Naive thymus-derived CD4-positive, alpha-beta T cell (primary cell): ENCODE measurements at regions not wholly inside any gene's neighbourhood (a gene's known extent, or its start where the extent isn't known, plus 50 kb on each side); places are given as distances from the start of the nearest gene placed in this dataset.

Source experiments
- ATAC-seq: fragments of 150-1000 bp; cut with Tn5 transposase; 2 replicates; pipeline ENCODE4 v1.10.0; 2021; ENCODE audit warnings: mild to moderate bottlenecking, moderate library complexity
- CTCF ChIA-PET: fragments of 350-600 bp; sonication (Branson Sonifier 250); formaldehyde crosslinking; loops from one replicate; lab custom pipeline; 2021; ENCODE audit warnings: antibody characterized with exemption; lab: Charles Lee
- POLR2A ChIA-PET: fragments of 350-600 bp; sonication (Branson Sonifier 250); formaldehyde crosslinking; loops from one replicate; lab custom pipeline; 2021; ENCODE audit warnings: antibody characterized with exemption, inconsistent platforms; lab: Charles Lee
- DNase-seq, 9 donors: peaks; one replicate each; pipeline versions ENCODE4 v3.0.0 to v3.0.0-alpha.2; 2020 to 2022; ENCODE audit warnings: mixed read lengths in 1 of 9
- H3K27ac ChIP-seq: one replicate; pipeline ENCODE4 v1.7.0; 2013; ENCODE audit warnings: mild to moderate bottlenecking, low read depth, low read length, moderate library complexity
- H3K27me3 ChIP-seq, 2 donors: one replicate each; pipeline ENCODE4 v1.7.0; 2013; ENCODE audit warnings: low read length in 2 of 2, mild to moderate bottlenecking in 2 of 2, moderate library complexity in 2 of 2; ENCODE audit not compliant: control insufficient read depth in 2 of 2, insufficient read depth in 2 of 2
- H3K36me3 ChIP-seq, 3 experiments: 1 replicate in 2 of 3; 2 replicates in 1 of 3; pipeline ENCODE4 v1.7.0; 2013; ENCODE audit warnings: low read length in 3 of 3, mild to moderate bottlenecking in 3 of 3, moderate library complexity in 1 of 3; ENCODE audit not compliant: insufficient read depth in 3 of 3, control insufficient read depth in 2 of 3
- H3K4me1 ChIP-seq, 2 donors: one replicate each; pipeline ENCODE4 v1.7.0; 2013; ENCODE audit warnings: low read length in 2 of 2, mild to moderate bottlenecking in 2 of 2, moderate library complexity in 1 of 2; ENCODE audit not compliant: control insufficient read depth in 2 of 2, insufficient read depth in 2 of 2
- H3K4me3 ChIP-seq: 2 replicates; pipeline ENCODE4 v1.7.0; 2013; ENCODE audit warnings: mild to moderate bottlenecking, low read length
- H3K9me3 ChIP-seq, 3 experiments: 1 replicate in 2 of 3; 2 replicates in 1 of 3; pipeline ENCODE4 v1.7.0; 2013; ENCODE audit warnings: low read length in 3 of 3; ENCODE audit not compliant: control insufficient read depth in 2 of 3
- H3K27ac Mint-ChIP-seq, 9 donors: one replicate each; pipeline ENCODE4 v1.8.0; 2020 to 2022; ENCODE audit warnings: mixed read lengths in 9 of 9, mild to moderate bottlenecking in 8 of 9, moderate library complexity in 5 of 9, inconsistent platforms in 2 of 9
- H3K27me3 Mint-ChIP-seq, 5 donors: one replicate each; pipeline ENCODE4 v1.8.0; 2021 to 2022; ENCODE audit warnings: mixed read lengths in 5 of 5, mild to moderate bottlenecking in 1 of 5
- H3K36me3 Mint-ChIP-seq, 5 donors: one replicate each; pipeline ENCODE4 v1.8.0; 2020 to 2022; ENCODE audit warnings: mixed read lengths in 5 of 5, mild to moderate bottlenecking in 3 of 5, inconsistent platforms in 1 of 5
- H3K4me1 Mint-ChIP-seq, 7 donors: one replicate each; pipeline ENCODE4 v1.8.0; 2020 to 2022; ENCODE audit warnings: mixed read lengths in 7 of 7, mild to moderate bottlenecking in 3 of 7, inconsistent platforms in 1 of 7
- H3K4me3 Mint-ChIP-seq, 10 donors: one replicate each; pipeline ENCODE4 v1.8.0; 2020 to 2022; ENCODE audit warnings: mild to moderate bottlenecking in 10 of 10, mixed read lengths in 10 of 10, moderate library complexity in 6 of 10, inconsistent platforms in 2 of 10
- H3K9me3 Mint-ChIP-seq, 11 donors: one replicate each; pipeline ENCODE4 v1.8.0; 2020 to 2022; ENCODE audit warnings: mixed read lengths in 11 of 11, mild to moderate bottlenecking in 4 of 11, inconsistent platforms in 1 of 11, moderate library complexity in 1 of 11
- intact Hi-C, 2 donors: fragments of 100-400 bp; cut with micrococcal nuclease; formaldehyde crosslinking; loops; one replicate each; pipeline ENCODE4 v1.15.1; 2023

GRCh38 chr9:91494751-91495150 lies 71.1 kb upstream of the NFIL3 start:
- Histone ChIP-seq H3K4me1 (no peaks in the 10 kb centered on the region), H3K27me3 (no peaks in the 10 kb centered on the region), H3K9me3 (no peaks in the 10 kb centered on the region), H3K36me3 (no peaks in the 10 kb centered on the region), H3K4me3 (no peak overlapping the region), H3K27ac (no peak overlapping the region)
- Mint-ChIP-seq H3K9me3 (peaks cover 0 to 9% (median 0%) of the 10 kb centered on the region in 11 donors), H3K4me1 (peaks cover 0 to 3% (median 0%) of the 10 kb centered on the region in 7 donors), H3K27ac (no peak overlapping the region), H3K27me3 (peaks cover 10 to 35% (median 27%) of the 10 kb centered on the region in 5 donors), H3K4me3 (no peak overlapping the region), H3K36me3 (no peaks in the 10 kb centered on the region)
- DNase-seq (no peak), ATAC-seq (no peak)
- POLR2A ChIA-PET: no interaction called here
- CTCF ChIA-PET: no interaction called here
- intact Hi-C loops: no loop called here

GRCh38 chr9:91492237-91492636 lies 68.6 kb upstream of the NFIL3 start:
- Mint-ChIP-seq H3K4me1 (peaks cover 0 to 5% (median 0%) of the 10 kb centered on the region in 7 donors), H3K9me3 (peaks cover 0 to 9% (median 0%) of the 10 kb centered on the region in 11 donors), H3K4me3 (no peak overlapping the region), H3K27me3 (peaks cover 17 to 45% (median 37%) of the 10 kb centered on the region in 5 donors), H3K36me3 (no peaks in the 10 kb centered on the region), H3K27ac (no peak overlapping the region)
- ChIA-PET POLR2A (no interaction called here), CTCF (no interaction called here)
- intact Hi-C loops: no loop called here
- ATAC-seq (no peak), DNase-seq (no peak)
- Histone ChIP-seq H3K4me1 (no peaks in the 10 kb centered on the region), H3K4me3 (no peak overlapping the region), H3K36me3 (no peaks in the 10 kb centered on the region), H3K9me3 (no peaks in the 10 kb centered on the region), H3K27me3 (no peaks in the 10 kb centered on the region), H3K27ac (no peak overlapping the region)

GRCh38 chr9:91491624-91492023 lies 68.0 kb upstream of the NFIL3 start:
- intact Hi-C loops: no loop called here
- H3K4me3 ChIP-seq: no peak overlapping the region
- DNase-seq (no peak), ATAC-seq (no peak)
- no peaks in the 10 kb centered on the region for H3K36me3 Mint-ChIP-seq
- no peaks in the 10 kb centered on the region for H3K36me3 ChIP-seq
- H3K4me1 ChIP-seq: no peaks in the 10 kb centered on the region
- no peak overlapping the region for H3K4me3 Mint-ChIP-seq
- H3K9me3 Mint-ChIP-seq: peaks cover 0 to 9% (median 0%) of the 10 kb centered on the region in 11 donors
- H3K4me1 Mint-ChIP-seq: peaks cover 0 to 5% (median 0%) of the 10 kb centered on the region in 7 donors
- peaks cover 17 to 41% (median 37%) of the 10 kb centered on the region in 5 donors for H3K27me3 Mint-ChIP-seq
- POLR2A ChIA-PET: no interaction called here
- no peaks in the 10 kb centered on the region for H3K27me3 ChIP-seq
- no peak overlapping the region for H3K27ac Mint-ChIP-seq
- no peak overlapping the region for H3K27ac ChIP-seq
- CTCF ChIA-PET: no interaction called here
- H3K9me3 ChIP-seq: no peaks in the 10 kb centered on the region

GRCh38 chr9:91489361-91489899 lies 65.8 kb upstream of the NFIL3 start:
- H3K9me3 Mint-ChIP-seq: peaks cover 0 to 4% (median 0%) of the 10 kb centered on the region in 11 donors
- ATAC-seq: no peak

GRCh38 chr9:91488341-91488740 lies 64.7 kb upstream of the NFIL3 start:
- peaks cover 0 to 5% (median 0%) of the 10 kb centered on the region in 7 donors for H3K4me1 Mint-ChIP-seq
- H3K9me3 Mint-ChIP-seq: peaks cover 0 to 3% (median 0%) of the 10 kb centered on the region in 11 donors
- H3K4me3 Mint-ChIP-seq: no peak overlapping the region
- H3K4me3 ChIP-seq: no peak overlapping the region
- no peaks in the 10 kb centered on the region for H3K27me3 ChIP-seq
- no peaks in the 10 kb centered on the region for H3K9me3 ChIP-seq
- DNase-seq: no peak
- H3K27ac Mint-ChIP-seq: no peak overlapping the region
- H3K4me1 ChIP-seq: no peaks in the 10 kb centered on the region
- no peaks in the 10 kb centered on the region for H3K36me3 ChIP-seq
- CTCF ChIA-PET: no interaction called here
- peaks cover 18 to 33% (median 25%) of the 10 kb centered on the region in 5 donors for H3K27me3 Mint-ChIP-seq
- intact Hi-C loops: no loop called here
- POLR2A ChIA-PET: no interaction called here
- ATAC-seq: no peak
- H3K36me3 Mint-ChIP-seq: no peaks in the 10 kb centered on the region
- no peak overlapping the region for H3K27ac ChIP-seq

More at GRCh38 chr9:91489361-91489899, 65.8 kb upstream of the NFIL3 start:
- intact Hi-C loops: no loop called here
- no peaks in the 10 kb centered on the region for H3K36me3 ChIP-seq
- H3K9me3 ChIP-seq: no peaks in the 10 kb centered on the region
- Mint-ChIP-seq H3K36me3 (no peaks in the 10 kb centered on the region), H3K27me3 (peaks cover 16 to 30% (median 28%) of the 10 kb centered on the region in 5 donors), H3K4me3 (no peak overlapping the region), H3K4me1 (peaks cover 0 to 5% (median 0%) of the 10 kb centered on the region in 7 donors), H3K27ac (no peak overlapping the region)
- no peak overlapping the region for H3K27ac ChIP-seq
- H3K4me1 ChIP-seq: no peaks in the 10 kb centered on the region
- H3K27me3 ChIP-seq: no peaks in the 10 kb centered on the region
- DNase-seq: no peak
- ChIA-PET CTCF (no interaction called here), POLR2A (no interaction called here)
- H3K4me3 ChIP-seq: no peak overlapping the region

- no peaks in the 10 kb centered on the region for H3K36me3 ChIP-seq
- Mint-ChIP-seq H3K4me3 (no peak overlapping the region), H3K9me3 (peaks cover 0 to 3% (median 0%) of the 10 kb centered on the region in 11 donors), H3K27ac (no peak overlapping the region), H3K36me3 (no peaks in the 10 kb centered on the region), H3K27me3 (peaks cover 18 to 29% (median 23%) of the 10 kb centered on the region in 5 donors), H3K4me1 (peaks cover 0 to 5% (median 0%) of the 10 kb centered on the region in 7 donors)
- ATAC-seq: no peak
- ChIA-PET POLR2A (no interaction called here), CTCF (no interaction called here)
- no peak overlapping the region for H3K4me3 ChIP-seq
- no peaks in the 10 kb centered on the region for H3K9me3 ChIP-seq
- no peaks in the 10 kb centered on the region for H3K27me3 ChIP-seq
- no peak overlapping the region for H3K27ac ChIP-seq
- no peaks in the 10 kb centered on the region for H3K4me1 ChIP-seq
- no peak for DNase-seq
- intact Hi-C loops: no loop called here
These were observed 63.3 kb upstream of the NFIL3 start for GRCh38 chr9:91486699-91487497.
